HG03135 (cell line): ENCODE measurements at regions not wholly inside any gene's neighbourhood (a gene's known extent, or its start where the extent isn't known, plus 50 kb on each side); places are given as distances from the start of the nearest gene placed in this dataset.

Experiments used
- ATAC-seq: cut with Tn5 transposase; IDR thresholded peaks from one replicate; pipeline ENCODE4 v1.9.1; 2021; ENCODE audit warnings: mild to moderate bottlenecking, moderate library complexity; ENCODE audit not compliant: unreplicated experiment

- ATAC-seq = no peak
Observed at GRCh38 chr1:244255426-244255965, 196.2 kb downstream of the ADSS2 start.

GRCh38 chr1:244256086-244256676, 195.5 kb downstream of the ADSS2 start:
- ATAC-seq = no peak

- ATAC-seq = no peak
Observed at GRCh38 chr1:244264163-244264562, 187.5 kb downstream of the ADSS2 start.

- no peak for ATAC-seq
Observed at GRCh38 chr1:244265507-244265906, 186.2 kb downstream of the ADSS2 start.

- no peak for ATAC-seq
Observed at GRCh38 chr1:244269169-244269568, 182.5 kb downstream of the ADSS2 start.

GRCh38 chr1:244271004-244271403, 180.7 kb downstream of the ADSS2 start:
- ATAC-seq = no peak

- ATAC-seq = no peak
Observed at GRCh38 chr1:244271691-244272308, 179.9 kb downstream of the ADSS2 start.

GRCh38 chr1:244272471-244273261, 179.0 kb downstream of the ADSS2 start:
- ATAC-seq = peak; percentile 79

- no peak for ATAC-seq
Observed at GRCh38 chr1:244273262-244273844, 178.4 kb downstream of the ADSS2 start.

- ATAC-seq = no peak
Observed at GRCh38 chr1:244273845-244274619, 177.7 kb downstream of the ADSS2 start.

GRCh38 chr1:244276646-244277045, 175.1 kb downstream of the ADSS2 start:
- no peak for ATAC-seq

- no peak for ATAC-seq
Observed at GRCh38 chr1:244280201-244280600, 171.5 kb downstream of the ADSS2 start.

GRCh38 chr1:244280859-244281258, 170.8 kb downstream of the ADSS2 start:
- ATAC-seq = no peak

GRCh38 chr1:244283772-244284171, 167.9 kb downstream of the ADSS2 start:
- ATAC-seq = no peak

GRCh38 chr1:244284641-244285156, 167.0 kb downstream of the ADSS2 start:
- ATAC-seq = no peak

GRCh38 chr1:244286341-244286740, 165.4 kb downstream of the ADSS2 start:
- ATAC-seq = no peak

GRCh38 chr1:244287726-244288125, 164.0 kb downstream of the ADSS2 start:
- no peak for ATAC-seq

GRCh38 chr1:244288663-244289062, 163.0 kb downstream of the ADSS2 start:
- no peak for ATAC-seq

GRCh38 chr1:244289991-244290785, 161.5 kb downstream of the ADSS2 start:
- ATAC-seq = no peak
